ENCODE measurements at regions not wholly inside any gene's neighbourhood (a gene's known extent, or its start where the extent isn't known, plus 50 kb on each side); places are given as distances from the start of the nearest gene placed in this dataset.

- no peaks in the 10 kb centered on the region for H3K27me3 ChIP-seq
- no peak for DNase-seq (ENCODE audit: low spot score in 2 of 2)
- no peak for TF ChIP-seq POLR2A (IDR thresholded peaks at IDR 0.05)
- TF ChIP-seq, protein P1, sequence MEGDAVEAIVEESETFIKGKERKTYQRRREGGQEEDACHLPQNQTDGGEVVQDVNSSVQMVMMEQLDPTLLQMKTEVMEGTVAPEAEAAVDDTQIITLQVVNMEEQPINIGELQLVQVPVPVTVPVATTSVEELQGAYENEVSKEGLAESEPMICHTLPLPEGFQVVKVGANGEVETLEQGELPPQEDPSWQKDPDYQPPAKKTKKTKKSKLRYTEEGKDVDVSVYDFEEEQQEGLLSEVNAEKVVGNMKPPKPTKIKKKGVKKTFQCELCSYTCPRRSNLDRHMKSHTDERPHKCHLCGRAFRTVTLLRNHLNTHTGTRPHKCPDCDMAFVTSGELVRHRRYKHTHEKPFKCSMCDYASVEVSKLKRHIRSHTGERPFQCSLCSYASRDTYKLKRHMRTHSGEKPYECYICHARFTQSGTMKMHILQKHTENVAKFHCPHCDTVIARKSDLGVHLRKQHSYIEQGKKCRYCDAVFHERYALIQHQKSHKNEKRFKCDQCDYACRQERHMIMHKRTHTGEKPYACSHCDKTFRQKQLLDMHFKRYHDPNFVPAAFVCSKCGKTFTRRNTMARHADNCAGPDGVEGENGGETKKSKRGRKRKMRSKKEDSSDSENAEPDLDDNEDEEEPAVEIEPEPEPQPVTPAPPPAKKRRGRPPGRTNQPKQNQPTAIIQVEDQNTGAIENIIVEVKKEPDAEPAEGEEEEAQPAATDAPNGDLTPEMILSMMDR (IDR thresholded peaks at IDR 0.05), result no peak
- H3K36me3 ChIP-seq, result no peaks in the 10 kb centered on the region
- H3K4me3 ChIP-seq, result no peak overlapping the region
- H3K9me3 ChIP-seq, result no peaks in the 10 kb centered on the region
- H3K27ac ChIP-seq, result no peak overlapping the region
- WGBS, 2 donors, result 86 to 90% methylated on average over 2 of the region's 2 CpGs
- H3K4me1 ChIP-seq, result no peaks in the 10 kb centered on the region
These were observed 154.1 kb downstream of the GALC start for GRCh38 chr14:87838931-87839330.

GRCh38 chr14:87837296-87837695 lies 155.7 kb downstream of the GALC start:
- Histone ChIP-seq H3K27me3 (no peaks in the 10 kb centered on the region), H3K36me3 (no peaks in the 10 kb centered on the region), H3K4me3 (no peak overlapping the region), H3K9me3 (no peaks in the 10 kb centered on the region), H3K27ac (no peak overlapping the region), H3K4me1 (no peaks in the 10 kb centered on the region)
- DNase-seq (ENCODE audit: low spot score in 2 of 2), result no peak
- 61 to 63% methylated on average over 1 of the region's 1 CpG for WGBS, 2 donors
- TF ChIP-seq, protein P1 (IDR thresholded peaks at IDR 0.05), result no peak
- no peak for TF ChIP-seq POLR2A (IDR thresholded peaks at IDR 0.05)
- no peak for TF ChIP-seq EP300 (IDR thresholded peaks at IDR 0.05)

GRCh38 chr14:87834594-87834993 lies 158.4 kb downstream of the GALC start:
- Histone ChIP-seq H3K36me3 (no peaks in the 10 kb centered on the region), H3K4me3 (no peak overlapping the region), H3K27me3 (no peaks in the 10 kb centered on the region), H3K9me3 (no peaks in the 10 kb centered on the region), H3K27ac (no peak overlapping the region), H3K4me1 (no peaks in the 10 kb centered on the region)
- no peak for DNase-seq (ENCODE audit: low spot score in 2 of 2)
- TF ChIP-seq POLR2A (IDR thresholded peaks at IDR 0.05) (no peak), EP300 (IDR thresholded peaks at IDR 0.05) (no peak)
- TF ChIP-seq, protein P1 (IDR thresholded peaks at IDR 0.05), result no peak
- 67 to 76% methylated on average over 1 of the region's 1 CpG for WGBS, 2 donors

DNA sequence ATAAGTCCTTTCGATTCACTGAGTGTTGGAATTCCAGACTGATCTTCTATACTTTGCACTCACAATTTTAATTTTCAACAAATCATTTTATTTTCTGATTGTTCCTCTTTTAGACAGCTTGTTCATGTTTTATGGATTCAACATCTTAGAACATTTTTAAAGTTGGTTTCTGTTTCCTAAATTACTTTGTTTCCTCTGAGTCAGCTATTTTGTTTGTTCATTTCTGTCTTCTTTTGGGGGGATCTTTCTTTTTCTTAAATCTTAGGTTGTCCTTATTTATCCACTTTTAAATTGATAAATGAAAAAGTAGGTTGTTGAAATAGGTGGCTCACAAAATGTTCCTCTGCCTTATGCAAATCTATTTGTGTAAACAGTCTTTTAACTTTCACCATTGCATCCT lies 160.0 kb downstream of the GALC start:
- WGBS, 2 donors, result 0 to 35% methylated on average over 1 of the region's 1 CpG
- H3K27me3 ChIP-seq, result no peaks in the 10 kb centered on the region
- no peak for DNase-seq (ENCODE audit: low spot score in 2 of 2)
- H3K27ac ChIP-seq, result no peak overlapping the region
- H3K4me3 ChIP-seq, result no peak overlapping the region
- TF ChIP-seq EP300 (IDR thresholded peaks at IDR 0.05) (no peak), POLR2A (IDR thresholded peaks at IDR 0.05) (no peak)
- TF ChIP-seq, protein P1 (IDR thresholded peaks at IDR 0.05), result no peak
- H3K36me3 ChIP-seq, result no peaks in the 10 kb centered on the region
- no peaks in the 10 kb centered on the region for H3K4me1 ChIP-seq
- no peaks in the 10 kb centered on the region for H3K9me3 ChIP-seq

- Histone ChIP-seq H3K9me3 (no peaks in the 10 kb centered on the region), H3K27me3 (no peaks in the 10 kb centered on the region), H3K27ac (no peak overlapping the region), H3K36me3 (no peaks in the 10 kb centered on the region), H3K4me1 (no peaks in the 10 kb centered on the region), H3K4me3 (no peak overlapping the region)
- 52 to 58% methylated on average over 2 of the region's 2 CpGs for WGBS, 2 donors
- DNase-seq (ENCODE audit: low spot score in 2 of 2), result no peak
- TF ChIP-seq EP300 (IDR thresholded peaks at IDR 0.05) (no peak), POLR2A (IDR thresholded peaks at IDR 0.05) (no peak)
- TF ChIP-seq, protein P1 (IDR thresholded peaks at IDR 0.05), result no peak
These were observed 162.4 kb downstream of the GALC start for GRCh38 chr14:87830443-87831096.
